T-cell (primary cell): ENCODE measurements at regions not wholly inside any gene's neighbourhood (a gene's known extent, or its start where the extent isn't known, plus 50 kb on each side); places are given as distances from the start of the nearest gene placed in this dataset.
"Not testable (repeated sequence)": the region's sequence is repeated elsewhere in the genome, so short reads cannot be mapped to it uniquely, and the experiment has no call there.

Experiments
- ATAC-seq, 4 experiments: fragments of 200-7000 bp in 3 of 4; fragments of 150-1000 bp in 1 of 4; cut with Tn5 transposase; replicated peaks in 1 of 4; 1 replicate in 3 of 4; 2 replicates in 1 of 4; pipeline ENCODE4 v1.10.0; 2021; ENCODE audit warnings: moderate library complexity in 3 of 4, mild to moderate bottlenecking in 2 of 4, moderate number of reproducible peaks in 1 of 4
- CTCF ChIA-PET, 2 donors: fragments of 300-600 bp; sonication (Branson Sonifier 250); formaldehyde crosslinking; loops; one replicate each; lab custom pipeline; 2022; ENCODE audit warnings: antibody characterized with exemption in 2 of 2; lab: Charles Lee
- POLR2A ChIA-PET, 2 donors: fragments of 300-600 bp; sonication (Branson Sonifier 250); formaldehyde crosslinking; loops; one replicate each; lab custom pipeline; 2022; ENCODE audit warnings: antibody characterized with exemption in 2 of 2; lab: Charles Lee
- DNase-seq, 35 experiments: peaks; one replicate each; pipeline versions ENCODE4 v3.0.0 to v3.0.0-alpha.2; 2013 to 2023
- H3K27ac ChIP-seq: one replicate; pipeline ENCODE4 v1.5.1; 2013; ENCODE audit warnings: low read length
- H3K27me3 ChIP-seq, 2 experiments: replicated peaks in 1 of 2; 1 replicate in 1 of 2; 2 replicates in 1 of 2; pipeline versions ENCODE4 v1.6.1 to v1.7.0; 2013; ENCODE audit warnings: low read length in 1 of 2, mixed read lengths in 1 of 2; ENCODE audit not compliant: control insufficient read depth in 2 of 2, insufficient read depth in 2 of 2; ENCODE audit errors: extremely low read depth in 1 of 2
- H3K36me3 ChIP-seq, 2 donors: 1 replicate in 1 of 2; 2 replicates in 1 of 2; pipeline versions ENCODE4 v1.6.1 to v1.7.0; 2013; ENCODE audit warnings: low read length in 1 of 2; ENCODE audit not compliant: control insufficient read depth in 2 of 2, insufficient read depth in 1 of 2; ENCODE audit errors: extremely low read depth in 1 of 2
- H3K4me1 ChIP-seq, 2 experiments: 1 replicate in 1 of 2; 2 replicates in 1 of 2; pipeline versions ENCODE4 v1.6.1 to v1.7.0; 2013; ENCODE audit warnings: low read length in 2 of 2, mixed read lengths in 1 of 2; ENCODE audit not compliant: insufficient read depth in 2 of 2, control insufficient read depth in 1 of 2; ENCODE audit errors: extremely low read depth in 1 of 2
- H3K4me3 ChIP-seq, 2 donors: 1 replicate in 1 of 2; 2 replicates in 1 of 2; pipeline versions ENCODE4 v1.5.1 to v1.7.0; 2013; ENCODE audit warnings: mild to moderate bottlenecking in 2 of 2, low read length in 1 of 2, moderate library complexity in 1 of 2; ENCODE audit not compliant: control insufficient read depth in 1 of 2; ENCODE audit errors: extremely low read depth in 1 of 2
- H3K9me3 ChIP-seq: 2 replicates; pipeline ENCODE4 v1.7.0; 2013
- H3K27ac Mint-ChIP-seq, 2 donors: one replicate each; pipeline ENCODE4 v1.8.0; 2020 to 2021; ENCODE audit warnings: mild to moderate bottlenecking in 2 of 2, mixed read lengths in 2 of 2
- H3K27me3 Mint-ChIP-seq, 2 donors: one replicate each; pipeline ENCODE4 v1.8.0; 2021 to 2022; ENCODE audit warnings: mixed read lengths in 2 of 2
- H3K36me3 Mint-ChIP-seq: one replicate; pipeline ENCODE4 v1.8.0; 2021; ENCODE audit warnings: mixed read lengths
- H3K4me1 Mint-ChIP-seq, 3 donors: one replicate each; pipeline ENCODE4 v1.8.0; 2020 to 2022; ENCODE audit warnings: mixed read lengths in 3 of 3, mild to moderate bottlenecking in 1 of 3
- H3K4me3 Mint-ChIP-seq, 3 donors: one replicate each; pipeline ENCODE4 v1.8.0; 2020 to 2022; ENCODE audit warnings: mild to moderate bottlenecking in 3 of 3, mixed read lengths in 3 of 3, moderate library complexity in 3 of 3
- H3K9me3 Mint-ChIP-seq, 3 donors: one replicate each; pipeline ENCODE4 v1.8.0; 2020 to 2022; ENCODE audit warnings: mixed read lengths in 3 of 3
- WGBS: methylation state at CpG from one replicate; pipeline ENCODE4 v1.1.5; 2013; ENCODE audit warnings: missing lambda C conversion rate; ENCODE audit not compliant: insufficient coverage; 5-methylcytosine and 5-hydroxymethylcytosine counted together

- 0% methylated on average over 1 of the region's 4 CpGs for WGBS
- Histone ChIP-seq H3K4me3 (no peak overlapping the region), H3K36me3 (no peaks in the 10 kb centered on the region), H3K27ac (no peak overlapping the region), H3K9me3 (no peaks in the 10 kb centered on the region), H3K27me3 (no peaks in the 10 kb centered on the region), H3K4me1 (no peaks in the 10 kb centered on the region)
- ChIA-PET POLR2A (interaction anchor here in 1 of 2 donors (0.6 kb wide), 1 partner anchor 8 kb away, joined by 4 read pairs; no protein-coding TSS in a partner anchor), CTCF (no interaction called here)
- DNase-seq, result no peak
- H3K27ac Mint-ChIP-seq, result no peak overlapping the region
- ATAC-seq, result no peak
- no peak overlapping the region for H3K4me3 Mint-ChIP-seq
- no peaks in the 10 kb centered on the region for H3K36me3 Mint-ChIP-seq
- H3K27me3 Mint-ChIP-seq, result peaks cover 0 to 9% of the 10 kb centered on the region in 2 donors
- no peaks in the 10 kb centered on the region for H3K4me1 Mint-ChIP-seq
- H3K9me3 Mint-ChIP-seq, result peaks cover 3 to 9% (median 4%) of the 10 kb centered on the region in 3 donors
Observed at GRCh38 chrX:121570072-121570841, 522.8 kb downstream of the GLUD2 start.

DNA sequence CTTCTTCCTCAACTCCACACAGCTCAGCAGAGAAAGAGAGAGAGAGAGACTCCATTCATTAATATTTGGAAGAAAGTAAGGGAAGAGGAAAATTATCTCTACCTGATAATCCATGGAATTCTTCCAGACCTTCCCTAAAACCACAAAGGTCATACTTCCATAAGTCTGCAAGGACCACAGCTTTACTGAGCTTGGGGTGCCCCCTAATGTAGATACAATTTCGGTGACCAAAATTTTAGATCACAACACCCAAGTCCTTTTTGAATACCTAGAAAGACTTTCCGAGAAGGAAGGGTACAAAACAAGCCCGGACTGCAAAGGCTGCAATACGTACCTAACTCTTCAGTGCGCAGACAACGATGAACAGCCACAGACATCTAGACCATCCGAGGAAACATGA is 523.9 kb downstream of the GLUD2 start:
- no CpG with 5 or more reads among the region's 7 CpGs for WGBS
- Histone ChIP-seq H3K27me3 (no peaks in the 10 kb centered on the region), H3K9me3 (no peaks in the 10 kb centered on the region), H3K4me3 (no peak overlapping the region), H3K27ac (no peak overlapping the region), H3K4me1 (no peaks in the 10 kb centered on the region), H3K36me3 (no peaks in the 10 kb centered on the region)
- Mint-ChIP-seq H3K4me3 (no peak overlapping the region), H3K9me3 (peaks cover 3 to 9% (median 4%) of the 10 kb centered on the region in 3 donors), H3K36me3 (no peaks in the 10 kb centered on the region), H3K27ac (no peak overlapping the region), H3K4me1 (no peaks in the 10 kb centered on the region), H3K27me3 (peaks cover 0 to 9% of the 10 kb centered on the region in 2 donors)
- POLR2A ChIA-PET, result no interaction called here
- no peak for DNase-seq
- no peak for ATAC-seq
- CTCF ChIA-PET, result no interaction called here

DNA sequence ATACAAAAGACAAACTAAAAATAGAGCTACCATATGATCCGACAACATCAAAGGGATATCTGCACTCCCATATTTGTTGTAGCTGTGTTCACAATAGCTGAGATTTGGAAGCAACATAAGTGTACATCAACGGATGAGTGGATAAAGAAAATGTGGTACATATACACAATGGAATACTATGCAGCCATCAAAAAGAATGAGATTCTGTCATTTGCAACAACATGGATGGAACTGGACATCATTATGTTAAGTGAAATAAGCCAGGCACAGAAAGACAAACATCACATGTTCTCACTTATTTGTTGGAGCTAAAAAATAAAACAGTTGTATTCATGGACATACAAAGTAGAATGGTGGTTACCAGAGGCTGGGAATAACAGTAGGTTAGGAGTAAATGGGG is 527.0 kb downstream of the GLUD2 start:
- H3K27me3 ChIP-seq, CTCF ChIA-PET, H3K27ac ChIP-seq, H3K4me1 ChIP-seq, H3K36me3 ChIP-seq, H3K4me3 Mint-ChIP-seq, H3K27me3 Mint-ChIP-seq, POLR2A ChIA-PET, H3K9me3 Mint-ChIP-seq, H3K36me3 Mint-ChIP-seq, H3K4me3 ChIP-seq, H3K27ac Mint-ChIP-seq, H3K4me1 Mint-ChIP-seq, ATAC-seq, H3K9me3 ChIP-seq, DNase-seq: not testable (repeated sequence)
- whole genome bisulfite sequencing, result no CpG with 5 or more reads among the region's 2 CpGs

GRCh38 chrX:121579016-121579760 is 531.8 kb downstream of the GLUD2 start:
- ATAC-seq, result no peak
- WGBS, result no CpG with 5 or more reads among the region's 3 CpGs
- no peaks in the 10 kb centered on the region for H3K27me3 Mint-ChIP-seq

GRCh38 chrX:121581885-121582284 is 534.5 kb downstream of the GLUD2 start:
- H3K4me1 ChIP-seq, result no peaks in the 10 kb centered on the region
- Mint-ChIP-seq H3K27me3 (peaks cover 0 to 5% of the 10 kb centered on the region in 2 donors), H3K4me3 (no peak overlapping the region), H3K9me3 (no peaks in the 10 kb centered on the region), H3K36me3 (no peaks in the 10 kb centered on the region), H3K27ac (no peak overlapping the region), H3K4me1 (no peaks in the 10 kb centered on the region)
- H3K27ac ChIP-seq, result no peak overlapping the region
- ChIA-PET CTCF (no interaction called here), POLR2A (no interaction called here)
- no peaks in the 10 kb centered on the region for H3K36me3 ChIP-seq
- DNase-seq (no peak), ATAC-seq (no peak)
- H3K27me3 ChIP-seq, result no peaks in the 10 kb centered on the region
- H3K9me3 ChIP-seq, result no peaks in the 10 kb centered on the region
- no CpG with 5 or more reads among the region's 4 CpGs for WGBS
- H3K4me3 ChIP-seq, result no peak overlapping the region

More at GRCh38 chrX:121579016-121579760, 531.8 kb downstream of the GLUD2 start:
- Mint-ChIP-seq H3K4me3 (no peak overlapping the region), H3K27ac (no peak overlapping the region), H3K36me3 (no peaks in the 10 kb centered on the region), H3K4me1 (no peaks in the 10 kb centered on the region), H3K9me3 (peaks cover 2 to 3% (median 3%) of the 10 kb centered on the region in 3 donors)
- no peaks in the 10 kb centered on the region for H3K4me1 ChIP-seq
- no peaks in the 10 kb centered on the region for H3K9me3 ChIP-seq
- no peaks in the 10 kb centered on the region for H3K27me3 ChIP-seq
- peak in 3 of 35 experiments; percentile 0 to 6 (median 0) for DNase-seq
- no peak overlapping the region for H3K4me3 ChIP-seq
- H3K36me3 ChIP-seq, result no peaks in the 10 kb centered on the region
- H3K27ac ChIP-seq, result no peak overlapping the region
- CTCF ChIA-PET, result interaction anchor here in 1 of 2 donors (0.6 kb wide), 2 partner anchors 41 to 193 kb away, joined by 3 read pairs; no protein-coding TSS in a partner anchor
- POLR2A ChIA-PET, result interaction anchor here in 1 of 2 donors (0.6 kb wide), 1 partner anchor 10 kb away, joined by 4 read pairs; no protein-coding TSS in a partner anchor

DNA sequence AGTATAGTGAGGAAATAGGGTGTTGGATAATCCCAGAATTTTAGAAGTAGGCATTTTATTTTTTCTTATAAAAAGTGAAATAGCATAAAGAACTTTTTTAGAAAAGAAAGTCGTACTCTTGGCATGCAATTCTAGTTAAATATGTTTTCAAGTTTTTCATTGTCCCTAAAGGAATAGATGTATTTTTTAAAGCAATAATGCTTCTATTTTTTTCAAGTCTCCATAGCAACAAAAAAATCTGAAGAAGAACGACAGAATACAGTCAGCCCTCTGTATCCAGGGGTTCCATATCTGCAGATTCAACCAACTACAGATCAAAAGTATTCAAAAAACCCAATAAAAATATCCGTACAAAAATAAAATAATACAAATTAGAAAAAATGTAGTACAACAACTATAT is 538.2 kb downstream of the GLUD2 start:
- ChIA-PET CTCF (no interaction called here), POLR2A (no interaction called here)
- DNase-seq (no peak), ATAC-seq (no peak)
- no peaks in the 10 kb centered on the region for H3K36me3 ChIP-seq
- H3K4me3 Mint-ChIP-seq, result no peak overlapping the region
- H3K9me3 Mint-ChIP-seq, result no peaks in the 10 kb centered on the region
- H3K27me3 Mint-ChIP-seq, result peaks cover 0 to 5% of the 10 kb centered on the region in 2 donors
- H3K27ac Mint-ChIP-seq, result no peak overlapping the region
- no peaks in the 10 kb centered on the region for H3K9me3 ChIP-seq
- H3K4me1 ChIP-seq, result no peaks in the 10 kb centered on the region
- H3K27me3 ChIP-seq, result no peaks in the 10 kb centered on the region
- no peak overlapping the region for H3K27ac ChIP-seq
- no peaks in the 10 kb centered on the region for H3K4me1 Mint-ChIP-seq
- no peaks in the 10 kb centered on the region for H3K36me3 Mint-ChIP-seq
- no peak overlapping the region for H3K4me3 ChIP-seq
- WGBS, result no CpG with 5 or more reads among the region's 3 CpGs
